Keratinocyte (primary cell): ENCODE measurements at regions not wholly inside any gene's neighbourhood (a gene's known extent, or its start where the extent isn't known, plus 50 kb on each side); places are given as distances from the start of the nearest gene placed in this dataset.
"Not testable (repeated sequence)": the region's sequence is repeated elsewhere in the genome, so short reads cannot be mapped to it uniquely, and the experiment has no call there.

ENCODE experiments used
- CTCF ChIP-seq, 3 experiments: IDR thresholded peaks in 1 of 3; conservative IDR thresholded peaks in 1 of 3; optimal IDR thresholded peaks in 1 of 3; 2 replicates in 2 of 3; 3 replicates in 1 of 3; pipeline versions ENCODE3 to v1.5.1; 2011; ENCODE audit warnings: low read length in 3 of 3, mild to moderate bottlenecking in 3 of 3, moderate library complexity in 2 of 3, control low read depth in 1 of 3, inconsistent platforms in 1 of 3; ENCODE audit not compliant: insufficient read depth in 2 of 3; ENCODE audit errors: extremely low read depth in 1 of 3
- EZH2 ChIP-seq: IDR thresholded peaks from one replicate; pipeline ENCODE4 v1.6.1; 2012; ENCODE audit warnings: inconsistent platforms, mild to moderate bottlenecking, low read length, moderate library complexity

DNA sequence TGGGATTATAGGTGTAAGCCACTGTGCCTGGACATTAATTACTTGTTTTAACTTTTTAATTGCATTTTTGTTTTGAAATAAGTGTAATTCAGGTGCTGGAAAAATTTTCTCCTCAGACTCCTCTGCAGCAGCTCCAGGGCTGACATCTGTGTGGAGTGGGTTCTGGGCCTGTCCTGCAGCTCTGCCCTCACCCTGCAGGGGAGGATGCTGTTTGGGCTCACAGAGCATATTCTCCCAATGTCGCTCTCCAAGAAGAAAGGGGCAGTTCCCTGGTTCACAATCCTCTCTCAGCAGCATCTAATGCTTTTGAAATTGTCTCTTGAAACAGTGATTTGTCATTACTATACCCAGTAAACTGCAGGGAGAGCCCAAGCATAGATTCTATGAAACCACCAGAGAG is 995.7 kb downstream of the TMEM121 start:
- not testable (repeated sequence) for TF ChIP-seq CTCF (optimal IDR thresholded peaks at IDR 0.05 in 1 of 3, IDR thresholded peaks at IDR 0.05 in 1 of 3, conservative IDR thresholded peaks at IDR 0.05 in 1 of 3; ENCODE audit: extremely low read depth in 1 of 3, insufficient read depth in 2 of 3, low read length in 3 of 3); EZH2
